Trophoblast cell (in vitro differentiated cells and primary cell): ENCODE measurements at regions not wholly inside any gene's neighbourhood (a gene's known extent, or its start where the extent isn't known, plus 50 kb on each side); places are given as distances from the start of the nearest gene placed in this dataset.

ENCODE experiments used
- DNase-seq, 2 donors: peaks; one replicate each; pipeline ENCODE4 v3.0.0-alpha.2; 2016
- H2AFZ ChIP-seq: 2 replicates; pipeline ENCODE4 v1.6.1; 2013; ENCODE audit warnings: low read length, moderate library complexity, mild to moderate bottlenecking; ENCODE audit not compliant: insufficient read depth, poor library complexity
- H2AK5ac ChIP-seq: 2 replicates; pipeline ENCODE4 v1.6.1; 2013; ENCODE audit warnings: mild to moderate bottlenecking, low read length
- H2BK120ac ChIP-seq: 2 replicates; pipeline ENCODE4 v1.6.1; 2013; ENCODE audit warnings: low read length, mild to moderate bottlenecking, moderate library complexity; ENCODE audit not compliant: insufficient read depth, poor library complexity
- H2BK12ac ChIP-seq: 2 replicates; pipeline ENCODE4 v1.6.1; 2013; ENCODE audit warnings: mild to moderate bottlenecking, low read length, moderate library complexity
- H2BK5ac ChIP-seq: 2 replicates; pipeline ENCODE4 v1.6.1; 2013; ENCODE audit warnings: low read length, low read depth, moderate library complexity, mild to moderate bottlenecking; ENCODE audit not compliant: poor library complexity
- H3K14ac ChIP-seq: 2 replicates; pipeline ENCODE4 v1.6.1; 2013; ENCODE audit warnings: mild to moderate bottlenecking, low read length
- H3K18ac ChIP-seq: 2 replicates; pipeline ENCODE4 v1.6.1; 2013; ENCODE audit warnings: mild to moderate bottlenecking, low read length
- H3K23ac ChIP-seq: 2 replicates; pipeline ENCODE4 v1.6.1; 2013; ENCODE audit warnings: low read length
- H3K27ac ChIP-seq: 2 replicates; pipeline ENCODE4 v1.5.1; 2013; ENCODE audit warnings: low read depth, mild to moderate bottlenecking, inconsistent platforms, low read length, moderate library complexity
- H3K27me3 ChIP-seq: 2 replicates; pipeline ENCODE4 v1.6.1; 2013; ENCODE audit warnings: inconsistent platforms, mild to moderate bottlenecking, low read length, moderate library complexity; ENCODE audit not compliant: insufficient read depth
- H3K36me3 ChIP-seq, 2 experiments: 1 replicate in 1 of 2; 2 replicates in 1 of 2; pipeline ENCODE4 v1.6.1; 2013; ENCODE audit warnings: low read length in 2 of 2, mild to moderate bottlenecking in 2 of 2, moderate library complexity in 1 of 2; ENCODE audit not compliant: insufficient read depth in 2 of 2, control insufficient read depth in 1 of 2
- H3K4ac ChIP-seq: 2 replicates; pipeline ENCODE4 v1.6.1; 2013; ENCODE audit warnings: low read depth, mild to moderate bottlenecking, low read length, moderate library complexity
- H3K4me1 ChIP-seq, 2 experiments: 1 replicate in 1 of 2; 2 replicates in 1 of 2; pipeline ENCODE4 v1.6.1; 2013; ENCODE audit warnings: low read length in 2 of 2, mild to moderate bottlenecking in 2 of 2, moderate library complexity in 1 of 2; ENCODE audit not compliant: insufficient read depth in 2 of 2, control insufficient read depth in 1 of 2
- H3K4me2 ChIP-seq: 2 replicates; pipeline ENCODE4 v1.6.1; 2013; ENCODE audit warnings: inconsistent platforms, mild to moderate bottlenecking, low read length, moderate library complexity
- H3K4me3 ChIP-seq: 2 replicates; pipeline ENCODE4 v1.5.1; 2013; ENCODE audit warnings: mild to moderate bottlenecking, low read depth, low read length, inconsistent platforms
- H3K79me1 ChIP-seq: one replicate; pipeline ENCODE4 v1.6.1; 2013; ENCODE audit warnings: low read length
- H3K79me2 ChIP-seq: 2 replicates; pipeline ENCODE4 v1.6.1; 2013; ENCODE audit warnings: low read length, mild to moderate bottlenecking; ENCODE audit not compliant: control insufficient read depth, insufficient read depth, poor library complexity
- H3K9ac ChIP-seq: 2 replicates; pipeline ENCODE4 v1.6.1; 2013; ENCODE audit warnings: mild to moderate bottlenecking, low read length
- H3K9me3 ChIP-seq: 2 replicates; pipeline ENCODE4 v1.6.1; 2013; ENCODE audit warnings: low read depth, mild to moderate bottlenecking, control low read depth, inconsistent platforms, low read length; ENCODE audit not compliant: insufficient read depth
- H4K12ac ChIP-seq: 2 replicates; pipeline ENCODE4 v1.6.1; 2013; ENCODE audit warnings: low read depth, mild to moderate bottlenecking, low read length, moderate library complexity
- H4K8ac ChIP-seq: 2 replicates; pipeline ENCODE4 v1.6.1; 2013; ENCODE audit warnings: low read depth, mild to moderate bottlenecking, low read length, moderate library complexity
- H4K91ac ChIP-seq: one replicate; pipeline ENCODE4 v1.6.1; 2013; ENCODE audit warnings: low read depth, mild to moderate bottlenecking, low read length, moderate library complexity
- WGBS: extraction: QIAGEN DNeasy Blood & Tissue Kit; methylation state at CpG from one replicate; pipeline ENCODE4 v1.1.7; 2013; ENCODE audit warnings: missing lambda C conversion rate; ENCODE audit not compliant: insufficient read length, insufficient coverage; ENCODE audit errors: extremely low coverage; 5-methylcytosine and 5-hydroxymethylcytosine counted together

DNA sequence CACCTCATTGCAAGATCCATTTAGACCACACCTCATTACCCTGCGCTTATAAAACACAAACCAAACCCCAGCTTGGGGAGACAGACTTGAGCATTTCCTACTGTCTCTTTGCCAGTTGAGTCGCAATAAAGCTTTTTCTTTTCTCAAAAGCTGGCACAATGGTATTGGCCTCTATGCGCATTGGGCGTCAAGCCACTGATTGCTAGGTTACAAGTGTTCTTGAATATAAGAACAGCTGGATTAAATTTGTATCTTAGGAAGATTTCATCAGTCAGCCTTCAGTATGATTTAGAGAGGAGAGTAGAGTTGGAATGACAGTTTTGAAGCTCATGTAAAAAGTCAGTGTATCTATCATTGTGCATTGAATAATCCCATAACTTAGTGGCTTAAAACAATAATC is 84.9 kb upstream of the RAB4A start:
- Histone ChIP-seq H3K18ac (no peak overlapping the region), H2BK120ac (no peak overlapping the region), H3K4ac (no peak overlapping the region), H2BK12ac (no peak overlapping the region), H2AFZ (no peak overlapping the region), H3K4me3 (no peak overlapping the region), H3K27me3 (no peaks in the 10 kb centered on the region), H4K8ac (no peak overlapping the region), H3K79me2 (no peaks in the 10 kb centered on the region), H3K36me3 (no peaks in the 10 kb centered on the region), H2BK5ac (no peak overlapping the region), H3K4me1 (peaks cover 5 to 9% of the 10 kb centered on the region in 2 experiments), H4K12ac (no peak overlapping the region), H3K4me2 (no peak overlapping the region), H2AK5ac (no peak overlapping the region), H4K91ac (no peak overlapping the region), H3K79me1 (peaks cover 2% of the 10 kb centered on the region), H3K9ac (no peak overlapping the region), H3K23ac (no peak overlapping the region), H3K9me3 (no peaks in the 10 kb centered on the region), H3K27ac (no peak overlapping the region), H3K14ac (no peak overlapping the region)
- WGBS, result no CpG with 5 or more reads among the region's 4 CpGs
- no peak for DNase-seq

DNA sequence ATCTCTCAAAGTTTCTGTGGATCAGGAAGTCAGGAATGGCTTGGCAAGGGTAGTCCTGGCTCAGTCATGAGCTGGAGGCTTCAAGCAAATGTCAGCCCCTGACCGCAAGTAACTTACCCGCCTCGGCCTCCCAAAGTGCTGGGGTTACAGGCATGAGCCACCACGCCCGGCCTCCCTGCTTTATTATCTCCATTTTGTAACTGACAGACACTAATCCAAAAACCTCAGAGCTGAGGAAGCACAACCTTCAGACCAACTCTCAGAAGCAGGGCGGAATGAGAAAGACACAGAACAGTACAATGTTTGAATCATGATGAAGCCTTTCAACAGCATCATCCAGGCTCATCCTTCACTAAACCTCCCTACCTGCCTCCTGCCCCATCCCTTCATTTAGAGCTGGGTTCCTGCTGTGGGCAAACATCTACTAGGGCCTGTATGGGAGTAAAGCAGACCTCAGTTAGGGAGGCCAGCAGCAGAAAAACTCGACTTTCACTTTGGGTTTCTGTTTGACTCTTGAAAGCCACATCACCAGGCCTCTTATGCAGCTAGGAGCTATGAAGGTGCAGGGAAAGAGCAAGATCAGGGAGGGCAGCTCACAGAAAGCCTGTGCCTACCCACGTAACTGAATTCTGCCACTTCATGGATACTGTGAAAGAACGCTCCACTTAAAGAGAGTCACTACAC is 84.4 kb upstream of the RAB4A start:
- H3K18ac ChIP-seq, result no peak overlapping the region
- no peaks in the 10 kb centered on the region for H3K27me3 ChIP-seq
- H3K4me2 ChIP-seq, result no peak overlapping the region
- no peak overlapping the region for H3K4me3 ChIP-seq
- H3K36me3 ChIP-seq, result no peaks in the 10 kb centered on the region
- no peak overlapping the region for H3K4ac ChIP-seq
- H3K79me2 ChIP-seq, result no peaks in the 10 kb centered on the region
- H3K4me1 ChIP-seq, result peaks cover 5 to 9% of the 10 kb centered on the region in 2 experiments
- peak overlapping the region; percentile 81 for H2BK12ac ChIP-seq
- H3K9ac ChIP-seq, result no peak overlapping the region
- no peak overlapping the region for H4K91ac ChIP-seq
- no peaks in the 10 kb centered on the region for H3K9me3 ChIP-seq
- H4K8ac ChIP-seq, result no peak overlapping the region
- no peak overlapping the region for H2AK5ac ChIP-seq
- no peak overlapping the region for H2BK5ac ChIP-seq
- peak overlapping the region; percentile 4 for H2BK120ac ChIP-seq
- no CpG with 5 or more reads among the region's 9 CpGs for WGBS
- no peak overlapping the region for H2AFZ ChIP-seq
- H3K27ac ChIP-seq, result no peak overlapping the region
- no peak overlapping the region for H3K23ac ChIP-seq
- H4K12ac ChIP-seq, result no peak overlapping the region
- H3K79me1 ChIP-seq, result peaks cover 2% of the 10 kb centered on the region
- H3K14ac ChIP-seq, result no peak overlapping the region
- no peak for DNase-seq

DNA sequence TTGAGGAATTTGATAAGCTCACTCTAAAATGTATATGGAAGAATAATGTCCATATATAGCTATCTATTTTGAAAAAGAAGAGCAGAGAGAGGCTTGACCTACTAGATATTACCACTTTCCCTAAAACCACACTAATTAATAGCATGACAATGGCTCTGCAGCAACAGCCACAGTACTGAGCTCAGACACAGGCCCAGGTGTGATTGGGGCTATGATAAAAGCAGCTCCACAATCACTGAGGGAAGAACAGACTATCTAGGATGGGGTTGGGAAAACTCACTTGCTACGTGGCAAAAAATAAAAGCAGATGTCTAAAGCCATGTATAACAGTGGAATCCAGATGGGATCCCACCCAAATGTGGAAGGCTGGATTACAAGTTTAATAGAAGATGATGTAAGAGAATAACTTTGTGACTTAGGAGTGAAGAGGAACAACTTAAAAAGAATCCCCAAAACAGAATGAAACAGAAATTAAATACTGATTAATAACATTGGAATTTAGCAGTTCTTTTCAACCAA is 80.8 kb upstream of the RAB4A start:
- Histone ChIP-seq H3K4me1 (no peaks in the 10 kb centered on the region), H4K8ac (no peak overlapping the region), H3K9me3 (no peaks in the 10 kb centered on the region), H3K18ac (no peak overlapping the region), H2BK120ac (no peak overlapping the region), H2BK12ac (peak overlapping the region; percentile 89), H3K23ac (no peak overlapping the region), H2BK5ac (peak overlapping the region; percentile 21), H3K4ac (no peak overlapping the region), H2AFZ (no peak overlapping the region), H4K12ac (no peak overlapping the region), H3K27me3 (no peaks in the 10 kb centered on the region), H3K79me2 (no peaks in the 10 kb centered on the region), H2AK5ac (no peak overlapping the region), H4K91ac (peak overlapping the region; percentile 24), H3K27ac (no peak overlapping the region), H3K14ac (no peak overlapping the region), H3K4me3 (no peak overlapping the region), H3K9ac (no peak overlapping the region), H3K4me2 (no peak overlapping the region), H3K36me3 (no peaks in the 10 kb centered on the region), H3K79me1 (no peaks in the 10 kb centered on the region)
- WGBS, result no CpG with 5 or more reads among the region's 1 CpG
- DNase-seq, result no peak

DNA sequence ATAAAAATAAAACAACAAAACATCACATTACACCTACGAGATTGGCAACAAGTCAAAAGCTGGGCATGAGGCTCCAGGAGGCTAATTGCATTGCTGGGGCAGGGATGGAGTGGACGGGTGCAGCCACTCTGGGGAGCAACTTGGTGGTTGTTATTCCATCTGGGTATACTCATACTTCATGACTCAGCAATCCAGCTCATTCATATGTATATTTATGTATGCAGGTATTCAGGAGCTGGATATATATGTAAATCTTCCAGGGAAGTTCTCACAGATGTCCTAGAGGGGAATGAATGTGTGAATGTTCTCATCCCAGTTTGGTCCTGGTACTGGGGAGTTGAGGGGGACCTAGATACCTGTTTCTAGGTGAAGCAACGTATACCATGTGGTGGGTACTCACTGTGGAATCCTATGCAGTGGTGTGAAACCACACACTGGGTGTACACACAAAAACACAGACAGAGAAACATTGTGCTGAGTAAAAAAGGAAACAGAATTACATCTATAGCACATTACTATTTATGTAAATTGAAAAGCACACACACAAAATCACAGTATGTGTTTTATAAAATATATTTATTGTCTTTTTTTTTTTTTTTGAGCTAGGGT is 79.7 kb upstream of the RAB4A start:
- Histone ChIP-seq H2AFZ (no peak overlapping the region), H3K4me1 (no peaks in the 10 kb centered on the region), H4K12ac (no peak overlapping the region), H4K91ac (no peak overlapping the region), H3K18ac (no peak overlapping the region), H3K27ac (no peak overlapping the region), H3K9ac (no peak overlapping the region), H3K4ac (no peak overlapping the region), H2AK5ac (no peak overlapping the region), H4K8ac (no peak overlapping the region), H3K23ac (no peak overlapping the region), H3K14ac (no peak overlapping the region), H3K4me2 (no peak overlapping the region), H2BK120ac (no peak overlapping the region), H2BK12ac (no peak overlapping the region), H3K4me3 (no peak overlapping the region), H2BK5ac (no peak overlapping the region), H3K9me3 (no peaks in the 10 kb centered on the region), H3K79me1 (no peaks in the 10 kb centered on the region), H3K79me2 (no peaks in the 10 kb centered on the region), H3K36me3 (no peaks in the 10 kb centered on the region), H3K27me3 (no peaks in the 10 kb centered on the region)
- DNase-seq, result no peak
- WGBS, result no CpG with 5 or more reads among the region's 3 CpGs
